HG02981 (cell line): ENCODE measurements at regions not wholly inside any gene's neighbourhood (a gene's known extent, or its start where the extent isn't known, plus 50 kb on each side); places are given as distances from the start of the nearest gene placed in this dataset.
A peak's percentile ranks its signal among the peaks of the same experiment; 100 is the strongest.
"Not testable (repeated sequence)": the region's sequence is repeated elsewhere in the genome, so short reads cannot be mapped to it uniquely, and the experiment has no call there.

Experiments
- ATAC-seq: cut with Tn5 transposase; IDR thresholded peaks from one replicate; pipeline ENCODE4 v1.9.1; 2021; ENCODE audit warnings: mild to moderate bottlenecking, moderate library complexity; ENCODE audit not compliant: unreplicated experiment

- ATAC-seq, result no peak
Observed at GRCh38 chr5:17398866-17399835, 98.9 kb upstream of the TAF11L2 start.

- no peak for ATAC-seq
Observed at GRCh38 chr5:17399931-17400330, 98.1 kb upstream of the TAF11L2 start.

DNA sequence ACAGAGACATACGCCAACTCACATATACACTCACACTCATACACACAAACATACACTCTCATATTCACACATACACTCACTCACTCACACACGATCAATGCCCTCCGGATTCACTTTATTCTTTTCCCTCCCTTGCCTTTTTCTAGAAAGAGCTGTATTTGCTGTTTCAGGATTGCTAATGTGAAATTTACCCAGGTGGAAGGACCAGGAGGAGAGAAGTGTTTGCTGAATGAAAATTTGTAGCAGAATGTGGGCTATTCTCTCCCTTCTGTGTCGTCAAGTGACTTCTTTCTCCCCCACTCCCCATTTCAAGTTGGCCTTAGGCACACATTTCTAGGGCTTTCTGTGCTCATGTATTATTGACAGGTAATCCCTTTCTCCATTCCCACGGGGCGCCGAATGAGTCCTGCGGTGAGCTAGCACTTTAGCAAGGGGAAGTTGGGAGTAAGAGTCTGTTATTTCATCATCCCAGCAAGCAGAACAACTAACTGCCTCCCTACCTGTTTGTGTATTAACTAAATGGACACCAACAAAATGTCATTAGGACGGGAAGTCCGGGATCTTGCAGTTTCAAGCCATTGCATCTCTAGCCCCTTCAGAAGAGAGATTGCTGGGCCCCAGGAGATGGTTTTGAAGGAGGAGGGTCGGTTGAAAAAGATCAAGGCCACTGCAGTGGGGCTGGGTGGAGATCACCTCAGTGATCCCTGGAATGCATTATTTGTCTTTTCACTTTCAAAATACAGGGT lies 97.1 kb upstream of the TAF11L2 start:
- ATAC-seq, result no peak

DNA sequence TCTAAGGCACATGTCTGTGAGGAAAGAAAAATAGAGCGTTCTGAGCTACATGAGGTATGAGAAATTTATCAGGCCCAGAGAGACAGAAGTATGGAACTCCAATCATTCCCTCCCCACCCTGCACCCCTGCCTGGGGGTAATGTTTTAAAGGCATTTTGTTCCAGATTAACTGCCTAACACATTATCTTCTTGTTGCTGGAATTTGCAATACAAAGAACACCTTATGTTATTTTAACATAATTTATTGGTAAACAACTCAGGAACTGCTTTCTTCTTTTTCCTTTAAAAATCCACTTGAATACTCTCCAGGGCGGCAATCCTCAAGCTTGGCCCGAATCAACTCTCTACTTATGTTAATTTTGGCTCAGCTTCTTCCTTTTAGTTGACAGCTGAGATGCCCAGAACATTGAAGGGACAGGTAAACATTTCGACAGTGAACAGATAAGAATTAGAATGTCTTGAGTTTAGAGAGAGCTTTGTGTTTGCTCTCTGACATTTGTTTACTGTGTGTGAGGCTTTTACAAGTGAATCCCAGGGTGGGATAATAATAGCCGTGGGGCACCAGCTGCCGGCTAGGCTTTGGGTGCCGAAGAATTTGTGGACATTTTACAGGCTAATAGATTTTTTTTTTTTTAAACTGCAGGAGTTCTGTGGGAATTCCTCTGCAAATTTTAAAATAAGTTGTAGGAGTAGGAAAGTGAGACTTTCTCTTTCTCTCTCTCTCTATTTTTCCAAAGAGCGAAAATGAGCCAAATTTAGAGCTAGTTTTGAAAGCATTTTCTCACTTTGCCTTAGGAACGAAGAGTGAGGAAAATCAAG lies 96.4 kb upstream of the TAF11L2 start:
- no peak for ATAC-seq

- ATAC-seq, result no peak
Observed at GRCh38 chr5:17402289-17403121, 95.5 kb upstream of the TAF11L2 start.

GRCh38 chr5:17403695-17404490 lies 94.1 kb upstream of the TAF11L2 start:
- no peak for ATAC-seq

DNA sequence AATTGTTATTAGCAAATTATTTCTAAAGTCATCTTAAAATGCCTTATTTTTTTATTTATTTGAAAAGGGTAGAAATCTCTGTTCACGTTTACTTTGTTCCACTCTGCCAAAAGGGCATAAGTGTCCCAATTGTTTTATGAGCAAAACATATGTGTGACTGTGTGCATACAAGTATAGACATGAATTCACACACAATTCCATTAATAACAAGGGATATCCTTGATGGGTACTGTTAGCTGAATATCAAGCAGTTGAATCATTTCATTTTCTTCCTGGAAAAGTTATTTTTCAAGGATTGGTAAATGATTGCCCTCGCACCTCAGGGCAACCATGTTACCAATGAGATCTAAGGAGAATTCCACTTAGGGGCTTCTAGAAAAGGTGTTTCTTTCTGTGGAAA lies 92.1 kb upstream of the TAF11L2 start:
- no peak for ATAC-seq

DNA sequence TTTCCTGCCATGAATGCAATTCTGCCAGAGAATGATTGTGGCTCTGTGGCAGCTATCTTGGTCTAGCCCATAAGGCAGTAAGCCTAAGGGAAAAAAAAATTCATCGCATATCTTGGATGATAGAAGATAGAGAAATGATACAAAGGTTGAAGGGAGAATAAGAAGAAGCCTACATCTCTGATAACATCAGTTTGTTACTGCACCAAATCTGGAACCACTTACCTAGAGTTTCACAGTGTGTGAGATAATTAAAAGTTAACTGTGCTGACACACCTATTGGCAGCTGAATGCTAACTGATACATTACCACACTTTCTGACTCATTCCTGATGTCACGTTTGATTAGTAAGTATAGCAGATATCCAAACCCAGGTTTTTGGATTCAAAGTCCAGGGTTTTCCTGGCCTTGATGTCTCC lies 91.6 kb upstream of the TAF11L2 start:
- ATAC-seq, result no peak

- no peak for ATAC-seq
Observed at GRCh38 chr5:17411436-17412402, 86.3 kb upstream of the TAF11L2 start.

DNA sequence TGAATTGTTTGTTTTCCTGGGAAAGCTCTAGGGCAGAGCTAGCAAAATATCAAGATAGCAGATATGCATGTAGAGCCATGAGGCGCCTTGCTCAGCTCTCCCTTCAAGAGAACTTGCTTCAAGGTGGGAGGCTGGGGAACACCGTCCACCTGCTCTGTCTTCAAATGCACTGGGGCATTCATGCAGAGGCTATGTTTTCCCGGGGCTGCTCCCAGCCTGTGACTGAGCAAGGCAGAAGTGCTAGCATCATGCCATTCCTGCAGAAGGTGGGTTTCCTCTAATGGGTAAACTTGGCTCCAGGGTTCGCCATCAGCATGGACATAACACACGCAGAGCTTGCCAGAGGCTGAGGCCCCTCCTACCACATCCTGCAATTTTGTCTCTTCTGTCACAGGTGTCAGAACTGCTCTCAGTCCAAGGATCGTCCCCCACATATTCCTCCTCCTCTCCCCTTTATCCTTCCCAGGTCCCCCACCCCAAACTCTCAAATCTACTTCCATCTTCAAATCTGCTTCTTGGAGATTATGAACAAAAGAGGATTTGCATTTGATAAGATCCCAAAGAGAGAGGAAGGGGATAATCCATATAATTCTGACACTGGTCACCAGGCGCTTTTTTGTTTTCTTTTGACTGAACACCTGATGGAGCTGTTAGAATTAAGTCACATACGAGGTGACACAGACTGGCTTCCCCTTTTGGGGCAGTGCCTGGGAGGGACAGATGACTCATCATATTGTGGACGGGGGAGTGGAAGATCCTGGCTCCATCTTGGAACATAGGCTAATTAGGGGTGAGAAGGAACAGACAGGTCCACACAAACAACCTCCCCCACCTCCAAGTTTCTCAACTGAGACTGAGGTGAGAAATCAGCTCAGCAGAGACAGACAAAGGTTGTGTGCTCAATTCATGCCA lies 85.0 kb upstream of the TAF11L2 start:
- ATAC-seq, result no peak

DNA sequence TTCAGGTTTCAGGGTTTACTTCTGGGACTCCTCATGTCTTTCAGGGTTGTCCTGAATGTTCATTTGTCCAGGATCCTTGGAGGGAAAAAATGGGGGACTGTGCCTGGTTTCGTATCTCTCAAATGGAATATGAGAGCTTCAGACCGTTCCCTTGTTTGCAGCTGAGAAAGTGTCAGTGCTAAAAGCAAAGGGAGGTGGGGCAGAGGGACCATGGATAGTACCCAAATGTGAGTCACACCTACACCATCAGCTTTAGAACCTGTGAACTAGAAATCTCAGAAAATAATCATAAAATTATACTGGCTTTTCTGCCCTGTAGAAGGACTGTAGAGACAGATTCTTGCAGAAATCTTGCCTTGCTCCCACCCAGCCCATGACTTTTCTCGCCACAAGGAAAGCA lies 84.3 kb upstream of the TAF11L2 start:
- no peak for ATAC-seq

DNA sequence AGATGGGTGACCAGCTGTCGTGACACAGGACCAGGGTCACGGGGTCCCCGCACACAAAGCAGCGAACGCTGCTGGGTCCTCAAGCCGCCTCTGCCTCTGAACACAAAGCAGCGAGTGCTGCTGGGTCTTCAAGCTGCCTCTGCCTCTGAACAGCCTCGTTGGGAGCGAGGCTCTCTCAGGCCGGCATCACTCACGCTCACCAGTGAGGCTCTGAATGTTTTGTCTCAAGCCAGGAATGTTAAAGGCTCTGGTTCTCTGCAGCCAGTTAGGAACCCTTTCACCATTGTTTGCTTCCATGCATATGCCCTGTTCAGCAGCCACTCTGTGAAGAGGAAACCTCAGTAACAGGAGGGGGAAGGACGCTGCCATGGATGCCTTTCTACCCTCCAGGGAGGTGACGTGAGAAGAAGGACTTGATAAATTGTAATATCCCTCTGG lies 82.7 kb upstream of the TAF11L2 start:
- no peak for ATAC-seq

GRCh38 chr5:17416374-17416773 lies 81.7 kb upstream of the TAF11L2 start:
- ATAC-seq, result not testable (repeated sequence)

- no peak for ATAC-seq
Observed at GRCh38 chr5:17424674-17425073, 73.4 kb upstream of the TAF11L2 start.

- no peak for ATAC-seq
Observed at GRCh38 chr5:17425385-17426070, 72.5 kb upstream of the TAF11L2 start.

- ATAC-seq, result peak; percentile 58
Observed at GRCh38 chr5:17426104-17426749, 71.8 kb upstream of the TAF11L2 start.
